H1 (cell line): ENCODE measurements at regions not wholly inside any gene's neighbourhood (a gene's known extent, or its start where the extent isn't known, plus 50 kb on each side); places are given as distances from the start of the nearest gene placed in this dataset.

Experiments
- CTCF ChIA-PET: fragments of 300-600 bp; sonication (Branson Sonifier 250); formaldehyde crosslinking; loops from one replicate; lab custom pipeline; 2021; ENCODE audit not compliant: partially characterized antibody; lab: Charles Lee
- POLR2A ChIA-PET: fragments of 300-600 bp; sonication (Branson Sonifier 250); formaldehyde crosslinking; loops from one replicate; lab custom pipeline; 2021; ENCODE audit warnings: inconsistent platforms; ENCODE audit not compliant: partially characterized antibody; lab: Charles Lee
- DNase-seq, 2 experiments: peaks; one replicate each; pipeline versions ENCODE4 v3.0.0 to v3.0.0-alpha.2; 2010 to 2022; ENCODE audit warnings: low spot score in 2 of 2, low read depth in 1 of 2, mixed read lengths in 1 of 2
- FAIRE-seq: peaks from 2 replicates; lab custom pipeline; 2011; peaks lifted over from hg19 to GRCh38; lab: Jason Lieb, UNC
- H2AFZ ChIP-seq: 2 replicates; pipeline ENCODE4 v1.8.1; 2012; ENCODE audit warnings: low read length, inconsistent platforms
- H2AK5ac ChIP-seq: 2 replicates; pipeline ENCODE4 v1.6.1; 2013; ENCODE audit warnings: low read depth, low read length
- H2BK120ac ChIP-seq: replicated peaks from 2 replicates; pipeline ENCODE3; 2013; ENCODE audit warnings: low read depth, low read length, inconsistent platforms
- H2BK12ac ChIP-seq: 2 replicates; pipeline ENCODE4 v1.6.1; 2013; ENCODE audit warnings: low read depth, low read length
- H2BK15ac ChIP-seq: 2 replicates; pipeline ENCODE4 v1.6.1; 2013; ENCODE audit warnings: low read length
- H2BK20ac ChIP-seq: 2 replicates; pipeline ENCODE4 v1.6.1; 2013; ENCODE audit warnings: low read length
- H2BK5ac ChIP-seq: 2 replicates; pipeline ENCODE4 v1.6.1; 2013; ENCODE audit warnings: low read depth, low read length
- H3K14ac ChIP-seq: 2 replicates; pipeline ENCODE4 v1.6.1; 2013; ENCODE audit warnings: inconsistent platforms; ENCODE audit not compliant: insufficient read length
- H3K18ac ChIP-seq: 2 replicates; pipeline ENCODE4 v1.6.1; 2013; ENCODE audit warnings: low read length; ENCODE audit errors: extremely low read depth
- H3K23ac ChIP-seq: 2 replicates; pipeline ENCODE4 v1.6.1; 2013; ENCODE audit warnings: inconsistent platforms; ENCODE audit not compliant: insufficient read length
- H3K23me2 ChIP-seq: 2 replicates; pipeline ENCODE4 v1.6.1; 2013; ENCODE audit warnings: low read depth, low read length
- H3K27ac ChIP-seq: 2 replicates; pipeline ENCODE4 v1.6.1; 2011; ENCODE audit warnings: low read depth, low read length, inconsistent platforms
- H3K27me3 ChIP-seq, 4 experiments: replicated peaks in 1 of 4; 1 replicate in 1 of 4; 2 replicates in 3 of 4; pipeline versions ENCODE4 v1.6.1 to v1.8.1; 2011 to 2013; ENCODE audit warnings: low read length in 3 of 4, mild to moderate bottlenecking in 3 of 4, inconsistent platforms in 2 of 4, mixed read lengths in 2 of 4, moderate library complexity in 1 of 4; ENCODE audit not compliant: control insufficient read depth in 3 of 4, insufficient read depth in 3 of 4; ENCODE audit errors: extremely low read depth in 1 of 4
- H3K36me3 ChIP-seq, 4 experiments: 2 replicates each; pipeline versions ENCODE4 v1.6.1 to v1.8.1; 2011 to 2013; ENCODE audit warnings: mild to moderate bottlenecking in 4 of 4, low read length in 3 of 4, moderate library complexity in 2 of 4, control low read depth in 1 of 4, inconsistent platforms in 1 of 4; ENCODE audit not compliant: insufficient read depth in 4 of 4, control insufficient read depth in 2 of 4
- H3K4ac ChIP-seq: replicated peaks from 2 replicates; pipeline ENCODE3; 2013; ENCODE audit warnings: low read length, low read depth, mixed read lengths, inconsistent platforms; ENCODE audit not compliant: insufficient read length
- H3K4me1 ChIP-seq, 4 experiments: replicated peaks in 1 of 4; 1 replicate in 1 of 4; 2 replicates in 3 of 4; pipeline versions ENCODE4 v1.6.1 to v1.8.1; 2011 to 2013; ENCODE audit warnings: low read length in 3 of 4, inconsistent platforms in 2 of 4, mixed read lengths in 1 of 4; ENCODE audit not compliant: insufficient read depth in 4 of 4, control insufficient read depth in 3 of 4
- H3K4me2 ChIP-seq, 2 experiments: 2 replicates each; pipeline versions ENCODE4 v1.6.1 to v1.8.1; 2011 to 2013; ENCODE audit warnings: low read depth in 2 of 2, low read length in 2 of 2, control low read depth in 1 of 2, inconsistent platforms in 1 of 2, mild to moderate bottlenecking in 1 of 2; ENCODE audit not compliant: insufficient read depth in 1 of 2
- H3K4me3 ChIP-seq, 4 experiments: fragments of 200-600, 300-600 bp in 1 of 4; sonication (generic), shearing (Covaris generic), sonication (Bioruptor Twin) in 1 of 4; 2 replicates each; pipeline versions ENCODE4 v1.5.1 to v1.8.1; 2011 to 2016; ENCODE audit warnings: low read length in 4 of 4, low read depth in 3 of 4, control low read depth in 2 of 4, inconsistent platforms in 2 of 4, mild to moderate bottlenecking in 2 of 4, mixed read lengths in 1 of 4, moderate library complexity in 1 of 4; ENCODE audit not compliant: insufficient read depth in 2 of 4; ENCODE audit errors: extremely low read depth in 1 of 4
- H3K56ac ChIP-seq: replicated peaks from 2 replicates; pipeline ENCODE3; 2013; ENCODE audit warnings: low read depth, mild to moderate bottlenecking, mixed read lengths, low read length, inconsistent platforms; ENCODE audit not compliant: insufficient read length
- H3K79me1 ChIP-seq: 2 replicates; pipeline ENCODE4 v1.6.1; 2013; ENCODE audit warnings: low read depth, low read length, control low read depth
- H3K79me2 ChIP-seq, 2 experiments: 2 replicates each; pipeline versions ENCODE4 v1.6.1 to v1.8.1; 2012 to 2013; ENCODE audit warnings: low read length in 2 of 2, mild to moderate bottlenecking in 2 of 2, inconsistent platforms in 1 of 2; ENCODE audit not compliant: insufficient read depth in 2 of 2, control insufficient read depth in 1 of 2
- H3K9ac ChIP-seq, 4 experiments: replicated peaks in 1 of 4; 1 replicate in 1 of 4; 2 replicates in 3 of 4; pipeline versions ENCODE4 v1.6.1 to v1.8.1; 2011 to 2013; ENCODE audit warnings: low read depth in 3 of 4, low read length in 3 of 4, control low read depth in 2 of 4, mild to moderate bottlenecking in 2 of 4, moderate library complexity in 2 of 4, inconsistent platforms in 1 of 4; ENCODE audit errors: extremely low read depth in 1 of 4
- H3K9me3 ChIP-seq, 2 experiments: 2 replicates each; pipeline versions ENCODE4 v1.6.1 to v1.8.1; 2012 to 2013; ENCODE audit warnings: mild to moderate bottlenecking in 2 of 2, moderate library complexity in 2 of 2, control low read depth in 1 of 2, inconsistent platforms in 1 of 2, low read depth in 1 of 2, low read length in 1 of 2, mixed read lengths in 1 of 2; ENCODE audit not compliant: insufficient read depth in 2 of 2
- H4K20me1 ChIP-seq, 2 experiments: replicated peaks in 1 of 2; 2 replicates each; pipeline versions ENCODE3 to v1.8.1; 2011 to 2013; ENCODE audit warnings: inconsistent platforms in 2 of 2, low read length in 2 of 2, mild to moderate bottlenecking in 1 of 2; ENCODE audit not compliant: insufficient read depth in 2 of 2, control insufficient read depth in 1 of 2
- H4K5ac ChIP-seq: 2 replicates; pipeline ENCODE4 v1.6.1; 2013; ENCODE audit warnings: low read length, low read depth, mixed read lengths, inconsistent platforms; ENCODE audit not compliant: insufficient read length
- H4K8ac ChIP-seq: 2 replicates; pipeline ENCODE4 v1.8.0; 2013; ENCODE audit warnings: mild to moderate bottlenecking, moderate library complexity, low read length, inconsistent platforms; ENCODE audit not compliant: insufficient read depth; ENCODE audit errors: extremely low read depth
- H4K91ac ChIP-seq: replicated peaks from 2 replicates; pipeline ENCODE3; 2013; ENCODE audit warnings: low read length, mixed read lengths, inconsistent platforms; ENCODE audit not compliant: insufficient read length
- BRCA1 ChIP-seq: IDR thresholded peaks from 2 replicates; pipeline ENCODE4 v1.6.1; 2012; ENCODE audit warnings: low read depth, low read length, improper control_type of control experiment
- CHD1 ChIP-seq: IDR thresholded peaks from 2 replicates; pipeline ENCODE4 v1.6.1; 2012; ENCODE audit warnings: low read depth, low read length, improper control_type of control experiment
- CHD2 ChIP-seq: IDR thresholded peaks from 2 replicates; pipeline ENCODE4 v1.6.1; 2012; ENCODE audit warnings: low read length, improper control_type of control experiment
- FOSL1 ChIP-seq: IDR thresholded peaks from 2 replicates; pipeline ENCODE4 v1.6.1; 2011; ENCODE audit warnings: mild to moderate bottlenecking, low read depth, low read length, moderate library complexity; ENCODE audit not compliant: insufficient read depth
- HDAC2 ChIP-seq, 2 experiments: fragments of 300-600 bp in 1 of 2; sonication (generic) in 1 of 2; IDR thresholded peaks; 2 replicates each; pipeline ENCODE4 v1.6.1; 2011 to 2012; ENCODE audit warnings: low read depth in 2 of 2, low read length in 2 of 2, mild to moderate bottlenecking in 2 of 2, moderate library complexity in 2 of 2, borderline replicate concordance in 1 of 2, inconsistent platforms in 1 of 2
- JUN ChIP-seq: IDR thresholded peaks from 2 replicates; pipeline ENCODE4 v1.6.1; 2011; ENCODE audit warnings: low read depth, mild to moderate bottlenecking, improper control_type of control experiment, low read length
- KDM1A ChIP-seq: fragments of 200-600, 300-600 bp; sonication (generic); IDR thresholded peaks from 2 replicates; pipeline ENCODE4 v1.7.1; 2016; ENCODE audit warnings: mild to moderate bottlenecking, low read length, borderline replicate concordance
- MAFK ChIP-seq: IDR thresholded peaks from 2 replicates; pipeline ENCODE4 v1.6.1; 2012; ENCODE audit warnings: low read depth, mild to moderate bottlenecking, improper control_type of control experiment, low read length
- NRF1 ChIP-seq: IDR thresholded peaks from 2 replicates; pipeline ENCODE4 v1.6.1; 2011; ENCODE audit warnings: mild to moderate bottlenecking, low read depth, low read length, improper control_type of control experiment
- RBBP5 ChIP-seq: IDR thresholded peaks from 2 replicates; pipeline ENCODE4 v1.7.1; 2012; ENCODE audit warnings: low read depth, mild to moderate bottlenecking, inconsistent platforms, low read length, moderate library complexity, borderline replicate concordance
- SP1 ChIP-seq: IDR thresholded peaks from 2 replicates; pipeline ENCODE4 v1.6.1; 2011; ENCODE audit warnings: low read depth, low read length
- SP4 ChIP-seq: IDR thresholded peaks from 2 replicates; pipeline ENCODE4 v1.6.1; 2012; ENCODE audit warnings: low read length, inconsistent platforms
- TBP ChIP-seq: IDR thresholded peaks from 2 replicates; pipeline ENCODE4 v1.6.1; 2011; ENCODE audit warnings: low read depth, low read length, improper control_type of control experiment
- WGBS, 2 experiments: shearing (Covaris generic) in 1 of 2; methylation state at CpG; one replicate each; pipeline versions ENCODE4 v1.1.6 to v1.1.7; 2013 to 2015; ENCODE audit warnings: low lambda C conversion rate in 2 of 2, mixed read lengths in 2 of 2, inconsistent platforms in 1 of 2, low coverage in 1 of 2, missing lambda C conversion rate in 1 of 2; ENCODE audit not compliant: insufficient replicate concordance in 2 of 2, insufficient coverage in 1 of 2, insufficient read length in 1 of 2; ENCODE audit errors: extremely low coverage in 1 of 2, missing lambda C conversion rate in 1 of 2; 5-methylcytosine and 5-hydroxymethylcytosine counted together
- TF ChIP-seq, protein P1 (sequence below): IDR thresholded peaks from 2 replicates; pipeline ENCODE4 v1.6.1; 2011; ENCODE audit warnings: low read length, improper control_type of control experiment

DNA sequence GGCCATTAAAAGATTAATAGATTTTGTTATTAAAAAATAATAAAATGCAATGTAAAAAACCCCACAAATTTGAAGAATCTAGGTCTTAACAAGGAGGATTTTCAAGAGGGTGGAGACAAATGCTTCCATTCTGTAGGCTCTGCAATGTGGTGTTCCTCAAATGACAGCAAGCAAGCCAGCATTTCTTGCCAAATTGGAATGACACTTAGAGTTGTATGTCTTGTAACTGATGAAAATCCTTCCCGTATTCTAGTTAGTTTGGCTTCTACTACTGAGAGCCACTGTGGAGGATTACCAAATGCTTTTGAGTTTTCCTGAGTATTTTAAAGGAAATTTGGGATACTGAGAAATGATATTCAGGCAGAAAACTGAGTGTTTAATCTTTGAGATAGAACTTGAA is 1225.5 kb upstream of the CITED2 start:
- Histone ChIP-seq H4K8ac (no peak overlapping the region), H2BK120ac (no peak overlapping the region), H3K4me3 (no peak overlapping the region), H2BK20ac (no peak overlapping the region), H4K91ac (no peak overlapping the region), H2BK15ac (no peak overlapping the region), H3K23ac (no peak overlapping the region), H3K9me3 (no peaks in the 10 kb centered on the region), H2AFZ (no peak overlapping the region), H3K56ac (no peak overlapping the region), H4K20me1 (no peaks in the 10 kb centered on the region), H3K4me1 (no peaks in the 10 kb centered on the region), H2BK5ac (no peak overlapping the region), H4K5ac (no peak overlapping the region), H3K79me2 (no peaks in the 10 kb centered on the region), H3K14ac (no peak overlapping the region), H3K4ac (no peak overlapping the region), H2AK5ac (no peak overlapping the region), H2BK12ac (no peak overlapping the region), H3K9ac (no peak overlapping the region), H3K4me2 (no peak overlapping the region), H3K36me3 (no peaks in the 10 kb centered on the region), H3K27me3 (no peaks in the 10 kb centered on the region), H3K18ac (no peak overlapping the region), H3K79me1 (no peaks in the 10 kb centered on the region), H3K27ac (no peak overlapping the region), H3K23me2 (no peaks in the 10 kb centered on the region; the same call in 1 of the 2 replicates)
- DNase-seq (no peak), FAIRE-seq (no peak)
- ChIA-PET CTCF (no interaction called here), POLR2A (no interaction called here)
- no peak for TF ChIP-seq RBBP5
- TF ChIP-seq KDM1A: no peak
- TF ChIP-seq NRF1: no peak
- TF ChIP-seq SP1: no peak
- TF ChIP-seq CHD1: no peak
- no peak for TF ChIP-seq SP4
- TF ChIP-seq JUN: no peak
- no peak for TF ChIP-seq HDAC2 (IDR thresholded peaks at IDR 0.05; ENCODE audit: borderline replicate concordance in 1 of 2, low read depth in 2 of 2, low read length in 2 of 2)
- TF ChIP-seq BRCA1: no peak
- TF ChIP-seq TBP: no peak
- TF ChIP-seq, protein P1, sequence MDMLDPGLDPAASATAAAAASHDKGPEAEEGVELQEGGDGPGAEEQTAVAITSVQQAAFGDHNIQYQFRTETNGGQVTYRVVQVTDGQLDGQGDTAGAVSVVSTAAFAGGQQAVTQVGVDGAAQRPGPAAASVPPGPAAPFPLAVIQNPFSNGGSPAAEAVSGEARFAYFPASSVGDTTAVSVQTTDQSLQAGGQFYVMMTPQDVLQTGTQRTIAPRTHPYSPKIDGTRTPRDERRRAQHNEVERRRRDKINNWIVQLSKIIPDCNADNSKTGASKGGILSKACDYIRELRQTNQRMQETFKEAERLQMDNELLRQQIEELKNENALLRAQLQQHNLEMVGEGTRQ: no peak
- no peak for TF ChIP-seq MAFK
- TF ChIP-seq FOSL1: no peak
- no peak for TF ChIP-seq CHD2
- 96% methylated on average over 1 of the region's 1 CpG; no CpG with 5 or more reads in 1 of the 2 experiments for WGBS, 2 experiments
